ENCODE measurements at regions not wholly inside any gene's neighbourhood (a gene's known extent, or its start where the extent isn't known, plus 50 kb on each side); places are given as distances from the start of the nearest gene placed in this dataset.

- H3K9ac ChIP-seq (ENCODE audit: low read length), result no peak overlapping the region
- no peak overlapping the region for H3K23ac ChIP-seq (ENCODE audit: low read length)
- H3K27ac ChIP-seq (ENCODE audit: low read depth, low read length), result no peak overlapping the region
- DNase-seq, result no peak
- no peak overlapping the region for H3K4me2 ChIP-seq (ENCODE audit: low read length)
- H2BK15ac ChIP-seq (replicated peaks; ENCODE audit: low read depth), result no peak overlapping the region
- H3K4ac ChIP-seq (ENCODE audit: low read depth, low read length), result no peak overlapping the region
- H2AK5ac ChIP-seq (ENCODE audit: low read length), result no peak overlapping the region
- no peaks in the 10 kb centered on the region for H3K27me3 ChIP-seq (ENCODE audit: insufficient read depth, low read length, poor library complexity)
- H3K4me3 ChIP-seq (ENCODE audit: low read length), result no peak overlapping the region
- no peak overlapping the region for H2BK5ac ChIP-seq (ENCODE audit: low read length)
- no peak overlapping the region for H4K5ac ChIP-seq (ENCODE audit: low read length)
- no CpG with 5 or more reads among the region's 2 CpGs for WGBS (ENCODE audit: extremely low coverage, insufficient coverage, low lambda C conversion rate)
- H3K56ac ChIP-seq (ENCODE audit: low read length), result no peak overlapping the region
- H3K4me1 ChIP-seq (ENCODE audit: control insufficient read depth, low read depth, low read length), result no peaks in the 10 kb centered on the region
- no peaks in the 10 kb centered on the region for H3K36me3 ChIP-seq (ENCODE audit: control insufficient read depth, insufficient read depth, low read length)
- H3K79me1 ChIP-seq (ENCODE audit: low read length), result no peaks in the 10 kb centered on the region
- H3K18ac ChIP-seq (ENCODE audit: low read length), result no peak overlapping the region
- no peak overlapping the region for H2BK120ac ChIP-seq (ENCODE audit: low read depth, low read length)
- no peak overlapping the region for H4K8ac ChIP-seq (ENCODE audit: low read depth, low read length)
- H3K79me2 ChIP-seq (ENCODE audit: control insufficient read depth, insufficient read depth, low read length), result no peaks in the 10 kb centered on the region
These were observed 254.8 kb upstream of the PITRM1 start for GRCh38 chr10:3427347-3427746.

GRCh38 chr10:3426190-3426845, 253.7 kb upstream of the PITRM1 start:
- Histone ChIP-seq H3K23ac (ENCODE audit: low read length) (no peak overlapping the region), H3K18ac (ENCODE audit: low read length) (no peak overlapping the region), H3K27ac (ENCODE audit: low read depth, low read length) (no peak overlapping the region), H2BK15ac (replicated peaks; ENCODE audit: low read depth) (no peak overlapping the region), H4K5ac (ENCODE audit: low read length) (no peak overlapping the region), H3K4ac (ENCODE audit: low read depth, low read length) (no peak overlapping the region), H2BK5ac (ENCODE audit: low read length) (no peak overlapping the region), H2BK120ac (ENCODE audit: low read depth, low read length) (no peak overlapping the region), H3K79me1 (ENCODE audit: low read length) (no peaks in the 10 kb centered on the region), H3K79me2 (ENCODE audit: control insufficient read depth, insufficient read depth, low read length) (no peaks in the 10 kb centered on the region), H2AK5ac (ENCODE audit: low read length) (no peak overlapping the region), H3K4me3 (ENCODE audit: low read length) (no peak overlapping the region), H3K36me3 (ENCODE audit: control insufficient read depth, insufficient read depth, low read length) (no peaks in the 10 kb centered on the region), H4K8ac (ENCODE audit: low read depth, low read length) (no peak overlapping the region), H3K56ac (ENCODE audit: low read length) (no peak overlapping the region), H3K4me2 (ENCODE audit: low read length) (no peak overlapping the region), H3K27me3 (ENCODE audit: insufficient read depth, low read length, poor library complexity) (no peaks in the 10 kb centered on the region), H3K4me1 (ENCODE audit: control insufficient read depth, low read depth, low read length) (no peaks in the 10 kb centered on the region), H3K9ac (ENCODE audit: low read length) (no peak overlapping the region)
- no CpG with 5 or more reads among the region's 3 CpGs for WGBS (ENCODE audit: extremely low coverage, insufficient coverage, low lambda C conversion rate)
- no peak for DNase-seq

GRCh38 chr10:3425716-3426115, 253.1 kb upstream of the PITRM1 start:
- Histone ChIP-seq H2AK5ac (ENCODE audit: low read length) (no peak overlapping the region), H4K5ac (ENCODE audit: low read length) (no peak overlapping the region), H2BK15ac (replicated peaks; ENCODE audit: low read depth) (no peak overlapping the region), H2BK120ac (ENCODE audit: low read depth, low read length) (no peak overlapping the region), H3K23ac (ENCODE audit: low read length) (no peak overlapping the region), H3K79me1 (ENCODE audit: low read length) (no peaks in the 10 kb centered on the region), H3K56ac (ENCODE audit: low read length) (no peak overlapping the region), H3K9ac (ENCODE audit: low read length) (no peak overlapping the region), H3K79me2 (ENCODE audit: control insufficient read depth, insufficient read depth, low read length) (no peaks in the 10 kb centered on the region), H3K27me3 (ENCODE audit: insufficient read depth, low read length, poor library complexity) (no peaks in the 10 kb centered on the region), H3K18ac (ENCODE audit: low read length) (no peak overlapping the region), H3K27ac (ENCODE audit: low read depth, low read length) (no peak overlapping the region), H3K4me3 (ENCODE audit: low read length) (no peak overlapping the region), H4K8ac (ENCODE audit: low read depth, low read length) (no peak overlapping the region), H3K4me2 (ENCODE audit: low read length) (no peak overlapping the region), H3K4me1 (ENCODE audit: control insufficient read depth, low read depth, low read length) (no peaks in the 10 kb centered on the region), H2BK5ac (ENCODE audit: low read length) (no peak overlapping the region), H3K36me3 (ENCODE audit: control insufficient read depth, insufficient read depth, low read length) (no peaks in the 10 kb centered on the region), H3K4ac (ENCODE audit: low read depth, low read length) (no peak overlapping the region)
- no CpG with 5 or more reads among the region's 6 CpGs for WGBS (ENCODE audit: extremely low coverage, insufficient coverage, low lambda C conversion rate)
- DNase-seq, result no peak

DNA sequence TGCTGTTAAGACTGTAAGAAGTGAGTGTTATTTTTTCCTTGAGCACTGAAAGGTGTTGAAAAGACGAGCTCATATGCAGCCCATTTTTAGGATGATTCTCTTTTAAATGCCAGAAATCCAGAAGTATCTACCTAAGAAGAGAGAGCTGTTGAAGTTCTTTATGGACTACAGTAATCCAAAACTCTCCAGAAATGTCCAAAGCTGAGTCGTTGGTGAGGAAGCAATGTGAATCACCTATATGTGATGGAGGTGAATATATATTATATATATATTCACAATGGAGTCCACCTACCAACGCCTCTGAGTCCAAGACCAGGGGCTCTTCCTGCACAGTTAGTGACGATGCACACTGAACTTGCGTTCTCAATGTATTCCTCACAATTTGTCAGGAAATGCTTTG, 252.7 kb upstream of the PITRM1 start:
- no peak overlapping the region for H3K9ac ChIP-seq (ENCODE audit: low read length)
- H3K79me2 ChIP-seq (ENCODE audit: control insufficient read depth, insufficient read depth, low read length), result no peaks in the 10 kb centered on the region
- H2BK120ac ChIP-seq (ENCODE audit: low read depth, low read length), result no peak overlapping the region
- H2BK5ac ChIP-seq (ENCODE audit: low read length), result no peak overlapping the region
- no peak overlapping the region for H4K5ac ChIP-seq (ENCODE audit: low read length)
- H3K23ac ChIP-seq (ENCODE audit: low read length), result no peak overlapping the region
- H3K18ac ChIP-seq (ENCODE audit: low read length), result no peak overlapping the region
- no peaks in the 10 kb centered on the region for H3K27me3 ChIP-seq (ENCODE audit: insufficient read depth, low read length, poor library complexity)
- H2BK15ac ChIP-seq (replicated peaks; ENCODE audit: low read depth), result no peak overlapping the region
- no peak overlapping the region for H3K56ac ChIP-seq (ENCODE audit: low read length)
- no peaks in the 10 kb centered on the region for H3K79me1 ChIP-seq (ENCODE audit: low read length)
- H4K8ac ChIP-seq (ENCODE audit: low read depth, low read length), result no peak overlapping the region
- H3K4me1 ChIP-seq (ENCODE audit: control insufficient read depth, low read depth, low read length), result no peaks in the 10 kb centered on the region
- no peak overlapping the region for H3K27ac ChIP-seq (ENCODE audit: low read depth, low read length)
- no peak overlapping the region for H3K4me3 ChIP-seq (ENCODE audit: low read length)
- no CpG with 5 or more reads among the region's 5 CpGs for whole genome bisulfite sequencing (ENCODE audit: extremely low coverage, insufficient coverage, low lambda C conversion rate)
- no peak overlapping the region for H3K4ac ChIP-seq (ENCODE audit: low read depth, low read length)
- H3K4me2 ChIP-seq (ENCODE audit: low read length), result no peak overlapping the region
- DNase-seq, result no peak
- no peaks in the 10 kb centered on the region for H3K36me3 ChIP-seq (ENCODE audit: control insufficient read depth, insufficient read depth, low read length)
- no peak overlapping the region for H2AK5ac ChIP-seq (ENCODE audit: low read length)

GRCh38 chr10:3424111-3424851, 251.7 kb upstream of the PITRM1 start:
- Histone ChIP-seq H4K8ac (ENCODE audit: low read depth, low read length) (no peak overlapping the region), H3K4ac (ENCODE audit: low read depth, low read length) (no peak overlapping the region), H3K18ac (ENCODE audit: low read length) (no peak overlapping the region), H3K27ac (ENCODE audit: low read depth, low read length) (no peak overlapping the region), H2BK15ac (replicated peaks; ENCODE audit: low read depth) (no peak overlapping the region), H2BK120ac (ENCODE audit: low read depth, low read length) (no peak overlapping the region), H2AK5ac (ENCODE audit: low read length) (no peak overlapping the region), H3K27me3 (ENCODE audit: insufficient read depth, low read length, poor library complexity) (no peaks in the 10 kb centered on the region), H3K4me2 (ENCODE audit: low read length) (no peak overlapping the region), H3K36me3 (ENCODE audit: control insufficient read depth, insufficient read depth, low read length) (no peaks in the 10 kb centered on the region), H3K9ac (ENCODE audit: low read length) (no peak overlapping the region), H3K79me2 (ENCODE audit: control insufficient read depth, insufficient read depth, low read length) (no peaks in the 10 kb centered on the region), H3K4me1 (ENCODE audit: control insufficient read depth, low read depth, low read length) (no peaks in the 10 kb centered on the region), H3K56ac (ENCODE audit: low read length) (no peak overlapping the region), H3K4me3 (ENCODE audit: low read length) (no peak overlapping the region), H4K5ac (ENCODE audit: low read length) (no peak overlapping the region), H3K23ac (ENCODE audit: low read length) (no peak overlapping the region), H2BK5ac (ENCODE audit: low read length) (no peak overlapping the region), H3K79me1 (ENCODE audit: low read length) (no peaks in the 10 kb centered on the region)
- WGBS (ENCODE audit: extremely low coverage, insufficient coverage, low lambda C conversion rate), result no CpG with 5 or more reads among the region's 26 CpGs
- DNase-seq, result peak; percentile 77

Measured in mesendoderm (in vitro differentiated cells).